ENCODE measurements at regions not wholly inside any gene's neighbourhood (a gene's known extent, or its start where the extent isn't known, plus 50 kb on each side); places are given as distances from the start of the nearest gene placed in this dataset.
A peak's percentile ranks its signal among the peaks of the same experiment; 100 is the strongest.
"Not testable (repeated sequence)": the region's sequence is repeated elsewhere in the genome, so short reads cannot be mapped to it uniquely, and the experiment has no call there.

- no peak for DNase-seq
- H3K9me3 Mint-ChIP-seq = no peaks in the 10 kb centered on the region
- no peak overlapping the region for H3K4me3 Mint-ChIP-seq
- H3K36me3 Mint-ChIP-seq = peaks cover 0 to 14% (median 3%) of the 10 kb centered on the region in 3 donors
- H3K4me1 Mint-ChIP-seq = no peaks in the 10 kb centered on the region
- H3K27me3 Mint-ChIP-seq (ENCODE audit: low read depth in 3 of 3) = peaks cover 0 to 4% (median 0%) of the 10 kb centered on the region in 3 donors
- no peak overlapping the region for H3K27ac Mint-ChIP-seq
These were observed 61.5 kb downstream of the PRSS23 start for GRCh38 chr11:86861810-86862209.

GRCh38 chr11:86863476-86863875 is 63.1 kb downstream of the PRSS23 start:
- H3K4me3 Mint-ChIP-seq = no peak overlapping the region
- H3K27me3 Mint-ChIP-seq (ENCODE audit: low read depth in 3 of 3) = peaks cover 0 to 4% (median 0%) of the 10 kb centered on the region in 3 donors
- H3K27ac Mint-ChIP-seq = no peak overlapping the region
- no peaks in the 10 kb centered on the region for H3K9me3 Mint-ChIP-seq
- H3K36me3 Mint-ChIP-seq = peaks cover 0 to 8% (median 3%) of the 10 kb centered on the region in 3 donors
- no peak for DNase-seq
- no peaks in the 10 kb centered on the region for H3K4me1 Mint-ChIP-seq

- peaks cover 0 to 4% (median 0%) of the 10 kb centered on the region in 3 donors for H3K27me3 Mint-ChIP-seq (ENCODE audit: low read depth in 3 of 3)
- H3K9me3 Mint-ChIP-seq = no peaks in the 10 kb centered on the region
- no peak overlapping the region for H3K4me3 Mint-ChIP-seq
- no peaks in the 10 kb centered on the region for H3K4me1 Mint-ChIP-seq
- DNase-seq = no peak
- no peak overlapping the region for H3K27ac Mint-ChIP-seq
- H3K36me3 Mint-ChIP-seq = peaks cover 0 to 8% (median 3%) of the 10 kb centered on the region in 3 donors
These were observed 65.1 kb downstream of the PRSS23 start for GRCh38 chr11:86865436-86865835.

- H3K4me3 Mint-ChIP-seq = no peak overlapping the region
- H3K4me1 Mint-ChIP-seq = peaks cover 0 to 2% of the 10 kb centered on the region in 2 donors
- no peak overlapping the region for H3K27ac Mint-ChIP-seq
- no peaks in the 10 kb centered on the region for H3K27me3 Mint-ChIP-seq (ENCODE audit: low read depth in 3 of 3)
- no peaks in the 10 kb centered on the region for H3K9me3 Mint-ChIP-seq
- H3K36me3 Mint-ChIP-seq = peaks cover 0 to 8% (median 4%) of the 10 kb centered on the region in 3 donors
- no peak for DNase-seq
These were observed 69.2 kb downstream of the PRSS23 start for GRCh38 chr11:86869531-86869930.

- Mint-ChIP-seq H3K36me3 (peaks cover 0 to 4% (median 4%) of the 10 kb centered on the region in 3 donors), H3K4me3 (no peak overlapping the region), H3K4me1 (peaks cover 0 to 2% of the 10 kb centered on the region in 2 donors), H3K27ac (no peak overlapping the region), H3K27me3 (ENCODE audit: low read depth in 3 of 3) (no peaks in the 10 kb centered on the region), H3K9me3 (no peaks in the 10 kb centered on the region)
- peak; percentile 7 to 31 (median 14) for DNase-seq
These were observed 69.7 kb downstream of the PRSS23 start for GRCh38 chr11:86869966-86870570.

GRCh38 chr11:86873573-86874083 is 73.3 kb downstream of the PRSS23 start:
- Mint-ChIP-seq H3K9me3 (no peaks in the 10 kb centered on the region), H3K27me3 (ENCODE audit: low read depth in 3 of 3) (no peaks in the 10 kb centered on the region), H3K4me3 (no peak overlapping the region), H3K36me3 (peaks cover 0 to 4% (median 0%) of the 10 kb centered on the region in 3 donors), H3K27ac (no peak overlapping the region), H3K4me1 (peaks cover 0 to 2% of the 10 kb centered on the region in 2 donors)
- DNase-seq = no peak

- Mint-ChIP-seq H3K36me3 (peaks cover 0 to 4% (median 0%) of the 10 kb centered on the region in 3 donors), H3K27me3 (ENCODE audit: low read depth in 3 of 3) (no peaks in the 10 kb centered on the region), H3K4me3 (no peak overlapping the region), H3K4me1 (peaks cover 0 to 2% of the 10 kb centered on the region in 2 donors), H3K9me3 (no peaks in the 10 kb centered on the region), H3K27ac (no peak overlapping the region)
- DNase-seq = no peak
These were observed 74.1 kb downstream of the PRSS23 start for GRCh38 chr11:86874304-86875056.

- H3K4me3 Mint-ChIP-seq = no peak overlapping the region
- H3K36me3 Mint-ChIP-seq = peaks cover 0 to 8% (median 0%) of the 10 kb centered on the region in 3 donors
- peaks cover 0 to 6% of the 10 kb centered on the region in 2 donors for H3K4me1 Mint-ChIP-seq
- H3K9me3 Mint-ChIP-seq = no peaks in the 10 kb centered on the region
- H3K27me3 Mint-ChIP-seq (ENCODE audit: low read depth in 3 of 3) = no peaks in the 10 kb centered on the region
- DNase-seq = no peak
- no peak overlapping the region for H3K27ac Mint-ChIP-seq
These were observed 76.4 kb downstream of the PRSS23 start for GRCh38 chr11:86876716-86877234.

- H3K27ac Mint-ChIP-seq = no peak overlapping the region
- no peak for DNase-seq
- peaks cover 0 to 8% (median 0%) of the 10 kb centered on the region in 3 donors for H3K36me3 Mint-ChIP-seq
- peaks cover 0 to 13% of the 10 kb centered on the region in 2 donors for H3K4me1 Mint-ChIP-seq
- no peaks in the 10 kb centered on the region for H3K27me3 Mint-ChIP-seq (ENCODE audit: low read depth in 3 of 3)
- H3K9me3 Mint-ChIP-seq = no peaks in the 10 kb centered on the region
- no peak overlapping the region for H3K4me3 Mint-ChIP-seq
These were observed 77.2 kb downstream of the PRSS23 start for GRCh38 chr11:86877503-86877902.

GRCh38 chr11:86879241-86879640 is 76.0 kb downstream of the FZD4 start:
- H3K9me3 Mint-ChIP-seq = not testable (repeated sequence)

GRCh38 chr11:86885311-86885710 is 69.9 kb downstream of the FZD4 start:
- Mint-ChIP-seq H3K9me3 (peaks cover 0 to 3% (median 0%) of the 10 kb centered on the region in 6 donors), H3K36me3 (peaks cover 5 to 13% (median 9%) of the 10 kb centered on the region in 3 donors), H3K4me3 (no peak overlapping the region), H3K27ac (no peak overlapping the region), H3K4me1 (peaks cover 0 to 20% of the 10 kb centered on the region in 2 donors), H3K27me3 (ENCODE audit: low read depth in 3 of 3) (peaks cover 0 to 2% (median 0%) of the 10 kb centered on the region in 3 donors)
- DNase-seq = no peak

More at GRCh38 chr11:86879241-86879640, 76.0 kb downstream of the FZD4 start:
- not testable (repeated sequence) for H3K27me3 Mint-ChIP-seq (ENCODE audit: low read depth in 3 of 3); H3K27ac Mint-ChIP-seq; H3K4me3 Mint-ChIP-seq; DNase-seq; H3K36me3 Mint-ChIP-seq
- H3K4me1 Mint-ChIP-seq = peaks cover 0 to 20% of the 10 kb centered on the region in 2 donors

GRCh38 chr11:86888164-86889000 is 66.8 kb downstream of the FZD4 start:
- peaks cover 2 to 8% of the 10 kb centered on the region in 2 donors for H3K4me1 Mint-ChIP-seq
- peaks cover 4 to 8% (median 5%) of the 10 kb centered on the region in 3 donors for H3K36me3 Mint-ChIP-seq
- no peak overlapping the region for H3K27ac Mint-ChIP-seq
- H3K9me3 Mint-ChIP-seq = peaks cover 0 to 3% (median 0%) of the 10 kb centered on the region in 6 donors
- DNase-seq = no peak
- H3K27me3 Mint-ChIP-seq (ENCODE audit: low read depth in 3 of 3) = peaks cover 0 to 2% (median 2%) of the 10 kb centered on the region in 3 donors
- H3K4me3 Mint-ChIP-seq = no peak overlapping the region

GRCh38 chr11:86889001-86889341 is 66.2 kb downstream of the FZD4 start:
- DNase-seq = no peak
- Mint-ChIP-seq H3K27ac (no peak overlapping the region), H3K4me3 (no peak overlapping the region), H3K4me1 (peaks cover 2 to 8% of the 10 kb centered on the region in 2 donors), H3K9me3 (peaks cover 0 to 3% (median 0%) of the 10 kb centered on the region in 6 donors), H3K36me3 (peaks cover 4 to 8% (median 5%) of the 10 kb centered on the region in 3 donors), H3K27me3 (ENCODE audit: low read depth in 3 of 3) (peaks cover 0 to 2% (median 2%) of the 10 kb centered on the region in 3 donors)

Data from immature natural killer cell (primary cell).